NCI-H460 (cell line): ENCODE measurements at regions not wholly inside any gene's neighbourhood (a gene's known extent, or its start where the extent isn't known, plus 50 kb on each side); places are given as distances from the start of the nearest gene placed in this dataset.
"Not testable (repeated sequence)": the region's sequence is repeated elsewhere in the genome, so short reads cannot be mapped to it uniquely, and the experiment has no call there.

Experiments
- DNase-seq: peaks from one replicate; pipeline ENCODE4 v3.0.0-alpha.2; 2016; ENCODE audit warnings: low read depth; ENCODE audit errors: extremely low read depth

DNA sequence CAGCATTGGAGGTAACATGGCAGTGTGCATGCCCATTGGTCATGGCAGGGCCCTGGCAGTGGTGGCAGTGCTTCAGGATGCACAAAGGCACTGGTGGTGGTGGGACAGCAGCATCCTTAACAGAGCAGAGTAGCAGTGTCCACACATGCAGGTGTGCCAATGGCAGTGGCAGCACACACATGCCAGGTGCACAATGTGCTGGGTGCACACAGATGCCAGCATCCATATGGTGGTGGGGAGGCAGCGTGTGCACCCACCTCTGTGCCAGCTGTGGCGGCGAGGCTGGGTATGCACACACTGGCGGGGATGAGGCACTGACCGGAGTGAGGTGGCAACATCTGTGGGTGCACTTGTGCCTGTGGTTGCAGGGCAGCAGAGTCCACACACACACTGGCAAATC lies 150.6 kb downstream of the SI start:
- DNase-seq, result no peak

DNA sequence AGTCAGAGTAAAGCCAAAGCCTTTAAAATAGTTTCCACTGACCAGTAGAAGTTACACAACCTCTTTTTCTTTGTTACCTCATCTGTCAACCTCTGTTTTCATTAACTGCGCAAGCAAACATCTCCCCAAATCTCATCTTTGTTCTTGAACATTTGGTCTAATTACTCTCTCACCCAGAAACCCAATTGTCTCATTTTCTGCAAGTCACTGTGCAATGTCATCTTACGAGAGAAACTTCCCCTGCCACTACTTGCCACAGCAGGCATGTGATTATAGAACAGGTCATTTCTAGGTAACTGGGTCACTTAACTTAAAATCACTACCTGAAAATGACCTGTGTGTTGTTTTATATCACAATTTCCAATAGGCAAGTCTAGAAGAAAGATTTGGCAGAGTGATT lies 159.4 kb downstream of the SI start:
- DNase-seq, result no peak

DNA sequence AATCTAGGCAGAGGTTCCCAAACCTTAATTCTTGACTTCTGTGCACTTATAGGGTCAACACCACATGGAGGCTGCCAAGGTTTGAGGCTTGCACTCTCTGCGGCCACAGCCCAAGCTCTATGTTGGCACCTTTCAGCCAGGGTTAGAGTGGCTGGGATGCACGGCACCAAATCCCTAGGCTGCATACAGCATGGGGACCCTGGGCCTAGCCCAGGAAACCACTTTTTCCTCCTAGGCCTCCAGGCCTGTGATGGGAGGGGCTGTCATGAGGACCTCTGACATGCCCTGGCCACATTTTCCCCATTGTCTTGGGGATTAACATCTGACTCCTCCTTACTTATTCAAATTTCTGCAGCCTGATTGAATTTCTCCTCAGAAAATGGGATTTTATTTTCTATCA lies 165.4 kb downstream of the SI start:
- DNase-seq, result no peak

DNA sequence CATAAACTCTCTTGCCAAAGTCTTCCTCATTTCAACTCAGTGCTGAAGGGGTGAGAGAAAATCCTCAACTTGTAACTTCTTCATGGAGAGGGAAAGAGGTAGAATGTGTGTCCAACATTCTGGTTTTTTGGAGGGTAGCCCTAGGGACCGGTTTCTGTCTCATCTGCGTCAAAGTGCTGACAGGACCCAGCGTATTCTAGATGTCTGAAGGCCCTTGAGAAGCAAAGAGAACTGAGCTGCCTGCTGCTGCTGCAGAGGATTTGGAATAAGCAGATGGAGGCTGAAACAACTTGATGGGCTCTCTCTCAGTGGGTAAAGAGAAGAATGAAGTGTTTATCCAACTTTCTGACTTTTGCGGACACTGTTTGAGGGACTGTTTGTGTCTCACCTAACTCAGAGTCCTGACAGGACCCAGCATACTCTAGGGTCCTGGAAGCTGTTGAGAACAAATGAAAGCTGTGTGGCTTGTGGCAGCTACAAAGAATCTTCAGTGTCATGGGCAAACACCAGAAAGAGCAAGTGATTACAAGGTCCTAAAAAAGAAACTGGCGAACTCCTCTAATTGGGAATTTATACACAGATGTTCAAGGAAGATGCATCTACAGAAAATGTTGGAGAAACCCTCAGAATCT lies 174.4 kb downstream of the SI start:
- no peak for DNase-seq

DNA sequence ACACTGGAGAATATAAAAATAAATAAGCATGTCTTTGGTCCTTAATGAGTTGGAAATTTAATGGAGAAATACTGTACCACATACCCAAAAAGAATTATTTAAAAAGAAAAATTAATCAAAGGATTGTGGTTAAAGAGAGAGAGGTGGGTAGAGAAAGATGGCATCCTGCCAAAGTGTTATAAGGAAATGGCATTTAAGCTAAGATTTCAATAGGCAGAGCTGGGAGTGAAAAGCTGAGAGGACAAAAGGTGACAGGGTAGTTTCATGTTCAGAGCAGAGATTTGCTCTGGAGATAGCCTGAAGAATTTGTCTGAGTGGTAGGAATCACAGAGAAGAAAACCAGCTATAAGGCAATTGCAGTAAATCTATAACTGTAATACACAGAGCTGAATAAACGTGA lies 181.0 kb downstream of the SI start:
- no peak for DNase-seq

DNA sequence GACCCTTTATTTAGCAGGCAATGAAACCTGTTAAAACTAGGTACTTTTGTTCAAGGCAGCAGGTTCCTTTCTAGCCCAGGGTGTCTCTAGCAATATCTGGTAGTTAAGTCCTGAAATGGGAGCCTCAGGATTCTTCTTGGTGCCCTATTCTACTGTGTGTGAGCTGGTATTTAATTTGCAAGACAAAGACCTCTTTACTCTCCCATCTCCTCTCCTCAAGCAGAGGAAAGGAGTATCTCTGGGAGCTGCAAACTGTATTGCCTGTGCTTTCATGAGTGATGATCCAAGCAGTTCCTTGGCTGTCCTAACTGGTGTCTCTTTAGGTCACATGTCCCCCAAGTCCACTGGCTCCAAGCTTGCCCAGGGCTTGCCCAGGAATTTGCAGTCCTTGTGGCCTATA lies 188.2 kb downstream of the SI start:
- no peak for DNase-seq

DNA sequence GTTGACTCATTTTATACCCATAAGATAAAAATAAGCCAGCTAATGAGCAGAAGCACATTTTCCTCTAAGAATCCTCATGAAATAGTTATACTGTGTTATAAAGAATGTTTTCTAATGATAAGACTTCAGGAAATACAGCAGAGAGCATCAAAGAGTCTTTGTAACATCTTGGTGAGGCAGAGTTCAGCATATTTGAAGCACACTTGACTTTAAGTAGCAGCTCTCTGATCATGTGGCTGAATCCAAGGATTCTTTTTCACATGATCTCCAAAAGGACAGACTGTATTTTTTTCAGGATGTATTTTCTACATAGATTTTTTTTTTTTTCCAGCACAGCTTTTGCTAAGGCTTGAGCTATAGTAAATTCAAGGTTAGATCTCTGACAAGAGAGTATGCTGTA lies 195.1 kb downstream of the SI start:
- no peak for DNase-seq

GRCh38 chr3:164879201-164879600 lies 199.1 kb downstream of the SI start:
- DNase-seq, result no peak

GRCh38 chr3:164864454-164864853 lies 213.8 kb downstream of the SI start:
- no peak for DNase-seq

DNA sequence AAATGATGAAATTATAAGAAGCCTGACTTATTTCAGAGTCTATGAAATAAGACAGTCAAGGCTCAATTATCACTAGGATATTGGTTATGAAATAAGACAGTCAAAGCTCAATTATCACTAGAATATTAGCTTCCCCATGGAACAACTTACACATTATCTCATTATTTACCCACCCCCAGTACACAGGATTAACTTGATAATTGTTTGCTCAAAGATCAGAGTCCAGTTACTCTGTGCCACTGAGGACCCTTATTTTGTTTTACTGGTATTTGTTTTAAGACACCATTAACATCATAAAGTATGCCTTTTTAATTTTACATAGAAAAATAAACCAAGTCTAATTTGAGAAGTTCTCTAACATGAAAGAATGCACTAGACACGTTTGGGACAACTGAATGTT lies 225.4 kb downstream of the SI start:
- no peak for DNase-seq

DNA sequence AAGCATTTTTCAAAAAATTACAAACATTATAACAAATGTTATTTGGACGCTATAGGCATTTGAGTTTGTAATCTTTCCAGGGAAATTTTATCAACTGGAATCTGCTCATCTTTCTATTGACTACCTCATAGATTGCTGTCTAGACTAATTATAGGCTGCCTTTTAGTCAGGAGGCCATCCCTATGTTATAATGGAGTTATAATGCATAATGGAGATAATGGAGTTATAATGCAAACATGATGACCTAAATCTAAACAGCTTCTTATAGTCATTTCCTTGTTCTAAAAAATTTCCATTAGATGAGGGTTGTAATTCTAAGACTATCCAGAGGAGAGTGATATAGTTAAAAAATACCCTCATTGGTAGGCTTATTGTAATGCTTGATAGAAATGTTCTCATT lies 226.4 kb downstream of the SI start:
- no peak for DNase-seq

DNA sequence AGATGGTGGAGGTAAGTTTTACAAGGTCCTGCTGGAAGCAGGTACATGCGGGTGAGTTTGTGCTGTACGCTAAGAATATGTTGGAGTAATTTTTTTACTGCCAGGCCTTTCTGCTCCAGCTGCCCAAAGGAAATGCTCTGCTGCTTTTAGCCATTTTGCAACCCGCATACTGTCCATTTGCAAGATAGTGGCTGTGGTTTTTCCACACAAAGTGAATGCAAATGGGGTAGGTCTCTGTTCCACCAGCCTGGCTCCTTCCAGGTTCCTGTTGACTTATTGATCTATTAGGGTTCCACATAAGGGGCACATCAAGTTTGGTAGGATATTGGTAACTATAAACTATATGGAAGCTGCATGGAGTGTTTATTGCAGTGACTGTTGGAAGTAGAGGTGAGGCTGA lies 227.1 kb downstream of the SI start:
- no peak for DNase-seq

DNA sequence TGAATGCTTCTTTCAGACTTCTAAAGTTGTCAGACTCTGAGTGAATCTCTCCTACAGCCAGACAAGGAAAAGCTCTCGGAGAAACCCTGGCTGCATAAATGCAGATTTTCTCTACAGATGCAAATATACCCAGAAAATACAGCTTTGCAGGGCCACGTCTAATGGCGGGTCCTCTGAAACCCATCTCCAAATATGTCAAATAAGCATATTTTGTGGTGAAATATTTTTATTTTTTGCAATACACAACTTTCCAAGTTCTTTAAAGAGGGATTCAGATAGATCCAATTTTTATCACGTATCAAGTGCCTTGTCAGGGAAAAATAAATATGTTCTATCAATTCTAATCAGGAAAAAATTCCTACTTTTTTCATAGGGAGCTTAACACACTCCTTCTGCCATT lies 229.4 kb downstream of the SI start:
- no peak for DNase-seq

DNA sequence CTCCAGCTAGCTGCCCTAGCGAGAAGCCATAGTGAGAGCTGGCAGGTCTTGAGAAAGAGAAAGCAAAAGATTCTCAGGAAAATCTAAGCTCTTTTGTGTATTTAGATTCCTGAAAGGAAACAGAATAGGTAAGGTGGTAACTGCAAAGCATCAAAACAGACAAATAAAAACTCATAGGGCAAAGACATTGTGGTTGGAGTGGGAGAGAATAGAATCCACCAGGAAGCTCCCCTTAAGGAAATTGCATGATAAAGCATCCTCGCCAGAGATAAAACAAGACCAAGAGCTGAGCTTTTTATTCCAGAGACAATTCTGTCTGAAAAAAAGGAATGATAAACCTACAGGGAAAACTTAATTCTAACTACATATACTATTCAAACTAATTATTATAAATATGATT lies 232.6 kb downstream of the SI start:
- no peak for DNase-seq

DNA sequence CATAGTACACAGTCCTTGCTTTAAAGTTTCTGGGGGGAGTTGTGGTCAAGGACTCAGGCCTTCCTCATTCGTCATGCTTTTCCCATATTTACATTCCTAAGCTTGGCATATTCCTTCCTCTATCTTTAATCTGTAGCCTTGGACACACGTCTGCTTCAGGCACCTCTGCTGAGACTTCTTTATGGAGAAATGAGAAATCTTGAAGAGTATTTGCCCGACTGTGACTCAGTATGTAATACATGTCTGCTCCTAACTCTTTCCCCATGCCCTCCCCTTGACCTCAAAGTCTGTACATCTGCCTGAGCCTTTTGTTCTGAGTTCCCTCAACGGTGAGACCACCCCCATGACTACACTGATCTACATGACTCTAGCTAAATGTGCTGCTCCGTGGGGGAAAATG lies 246.1 kb downstream of the SI start:
- DNase-seq, result no peak

- no peak for DNase-seq
These were observed 260.0 kb downstream of the SI start for GRCh38 chr3:164818318-164818717.

DNA sequence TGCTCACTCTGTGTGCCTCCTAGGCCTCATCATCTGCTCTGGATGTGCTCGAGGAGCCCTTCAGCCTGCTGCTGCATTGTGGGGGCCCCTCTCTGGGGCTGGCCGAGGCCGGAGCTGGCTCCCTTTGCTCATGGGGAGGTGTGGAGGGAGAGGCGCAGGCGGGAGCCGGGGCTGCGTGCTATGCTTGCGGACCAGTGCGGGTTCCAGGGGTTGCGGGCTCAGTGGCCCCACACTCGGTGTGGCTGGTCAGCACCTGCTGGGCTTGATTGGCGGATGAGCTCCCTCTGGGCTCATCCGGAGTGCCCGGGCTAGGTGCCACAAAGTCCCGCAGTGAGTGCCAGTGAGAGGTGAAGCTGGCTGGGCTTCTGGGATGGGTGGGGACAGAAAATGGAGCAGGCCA lies 264.2 kb downstream of the SI start:
- DNase-seq, result no peak

DNA sequence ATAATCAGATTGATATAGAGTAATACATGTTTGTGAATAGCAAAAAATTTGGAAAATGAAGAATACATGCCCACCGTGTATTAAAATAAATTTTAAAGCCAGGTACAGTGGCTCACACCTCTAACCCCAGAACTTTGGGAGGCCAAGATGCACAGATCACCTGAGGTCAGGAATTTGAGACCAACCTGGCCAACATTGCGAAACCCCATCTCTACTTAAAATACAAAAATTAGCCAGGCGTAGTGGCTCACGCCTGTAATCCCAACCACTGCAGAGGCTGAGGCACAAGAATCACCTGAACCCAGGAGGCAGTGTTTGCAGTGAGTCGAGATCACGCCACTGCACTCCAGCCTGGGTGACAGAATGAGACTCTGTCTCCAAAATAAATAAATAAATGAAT lies 266.3 kb downstream of the SI start:
- DNase-seq, result no peak

GRCh38 chr3:164806188-164806587 lies 272.1 kb downstream of the SI start:
- no peak for DNase-seq

- DNase-seq, result no peak
These were observed 284.2 kb downstream of the SI start for GRCh38 chr3:164794099-164794498.

DNA sequence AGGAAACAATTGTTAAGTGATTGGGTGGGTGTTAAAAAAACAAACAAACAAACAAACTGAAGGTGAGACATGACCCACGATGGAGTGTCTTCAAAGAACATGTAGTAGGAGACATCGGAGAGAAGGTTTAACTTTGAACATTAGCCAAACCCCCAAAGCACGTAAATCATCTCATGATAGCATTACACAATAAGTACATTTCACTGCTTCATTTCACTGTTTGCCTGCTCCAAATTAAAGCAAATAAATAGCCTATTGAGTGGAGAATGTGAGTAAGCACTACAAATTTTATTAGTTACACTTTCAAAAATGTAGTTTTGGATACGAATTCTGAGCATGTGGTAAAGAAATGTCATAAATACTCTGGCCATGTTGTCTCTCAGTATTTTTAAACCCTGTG lies 287.0 kb downstream of the SI start:
- no peak for DNase-seq

- not testable (repeated sequence) for DNase-seq
These were observed 293.9 kb downstream of the SI start for GRCh38 chr3:164784407-164784806.

GRCh38 chr3:164781755-164782154 lies 296.5 kb downstream of the SI start:
- no peak for DNase-seq

DNA sequence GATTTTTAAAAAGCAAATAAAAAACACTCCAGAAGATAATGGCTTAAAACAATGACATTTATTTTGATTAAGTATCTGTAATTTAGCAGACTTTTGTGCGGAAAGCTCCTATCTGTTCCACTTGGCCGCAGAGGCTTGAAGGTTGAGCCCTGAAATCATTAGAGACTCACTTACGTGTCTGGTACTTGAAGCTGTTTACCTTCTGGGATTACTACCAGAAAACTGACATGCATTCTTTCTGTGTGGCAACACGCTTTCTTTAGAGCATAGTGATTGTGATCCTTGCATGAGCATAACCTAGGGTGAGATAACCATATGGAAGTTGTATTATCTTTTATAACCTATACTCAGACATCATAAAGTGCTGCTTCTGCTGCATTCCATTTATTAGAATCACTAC lies 298.5 kb downstream of the SI start:
- no peak for DNase-seq
